GM18499 (cell line): ENCODE measurements at regions not wholly inside any gene's neighbourhood (a gene's known extent, or its start where the extent isn't known, plus 50 kb on each side); places are given as distances from the start of the nearest gene placed in this dataset.

Source experiments
- ATAC-seq: cut with Tn5 transposase; IDR thresholded peaks from one replicate; pipeline ENCODE4 v1.9.1; 2021; ENCODE audit warnings: moderate number of reproducible peaks; ENCODE audit not compliant: insufficient read depth, unreplicated experiment

- no peak for ATAC-seq
Observed at GRCh38 chr1:87707411-87707810, 378.7 kb downstream of the LMO4 start.

GRCh38 chr1:87712261-87713010 is 383.8 kb downstream of the LMO4 start:
- ATAC-seq: no peak

- ATAC-seq: no peak
Observed at GRCh38 chr1:87714278-87714677, 385.6 kb downstream of the LMO4 start.

- ATAC-seq: no peak
Observed at GRCh38 chr1:87715052-87715451, 386.4 kb downstream of the LMO4 start.

GRCh38 chr1:87715471-87715870 is 386.8 kb downstream of the LMO4 start:
- ATAC-seq: no peak

GRCh38 chr1:87717157-87717670 is 388.5 kb downstream of the LMO4 start:
- ATAC-seq: no peak

GRCh38 chr1:87718241-87718950 is 389.7 kb downstream of the LMO4 start:
- ATAC-seq: no peak

- no peak for ATAC-seq
Observed at GRCh38 chr1:87719658-87720057, 391.0 kb downstream of the LMO4 start.

GRCh38 chr1:87720561-87720960 is 391.9 kb downstream of the LMO4 start:
- ATAC-seq: no peak

GRCh38 chr1:87723193-87723592 is 394.5 kb downstream of the LMO4 start:
- ATAC-seq: no peak

GRCh38 chr1:87728169-87728568 is 399.5 kb downstream of the LMO4 start:
- ATAC-seq: no peak

- ATAC-seq: no peak
Observed at GRCh38 chr1:87730274-87731216, 401.9 kb downstream of the LMO4 start.

- ATAC-seq: no peak
Observed at GRCh38 chr1:87733386-87733785, 404.7 kb downstream of the LMO4 start.

GRCh38 chr1:87735750-87736149 is 407.1 kb downstream of the LMO4 start:
- no peak for ATAC-seq

GRCh38 chr1:87739141-87739540 is 410.5 kb downstream of the LMO4 start:
- ATAC-seq: no peak

GRCh38 chr1:87739704-87740103 is 411.0 kb downstream of the LMO4 start:
- no peak for ATAC-seq

GRCh38 chr1:87743256-87743655 is 414.6 kb downstream of the LMO4 start:
- ATAC-seq: no peak

GRCh38 chr1:87744056-87744455 is 415.4 kb downstream of the LMO4 start:
- ATAC-seq: no peak

- no peak for ATAC-seq
Observed at GRCh38 chr1:87744763-87745162, 416.1 kb downstream of the LMO4 start.

- ATAC-seq: no peak
Observed at GRCh38 chr1:87753366-87753765, 424.7 kb downstream of the LMO4 start.

GRCh38 chr1:87754139-87754538 is 425.5 kb downstream of the LMO4 start:
- no peak for ATAC-seq
